ENCODE measurements at regions not wholly inside any gene's neighbourhood (a gene's known extent, or its start where the extent isn't known, plus 50 kb on each side); places are given as distances from the start of the nearest gene placed in this dataset.

GRCh38 chr16:63578791-63579190, 1542.6 kb upstream of the CDH8 start:
- TF ChIP-seq CTCF (IDR thresholded peaks at IDR 0.05), result no peak
- no peak for TF ChIP-seq POLR2A (IDR thresholded peaks at IDR 0.05)
- no peaks in the 10 kb centered on the region for H3K9me3 ChIP-seq
- no peaks in the 10 kb centered on the region for H3K36me3 ChIP-seq (ENCODE audit: low read depth, missing control alignments)
- H3K4me1 ChIP-seq, result no peaks in the 10 kb centered on the region
- DNase-seq, result no peak
- 70 to 72% methylated on average over 1 of the region's 1 CpG for WGBS, 2 donors
- H3K27me3 ChIP-seq, result no peaks in the 10 kb centered on the region
- no peak overlapping the region for H3K27ac ChIP-seq
- intact Hi-C loops (cut with DNase I; ENCODE audit: low total_unique reads), result no loop called here
- no peak overlapping the region for H3K4me3 ChIP-seq

- Histone ChIP-seq H3K9me3 (no peaks in the 10 kb centered on the region), H3K27me3 (no peaks in the 10 kb centered on the region), H3K4me3 (no peak overlapping the region), H3K27ac (no peak overlapping the region), H3K4me1 (no peaks in the 10 kb centered on the region), H3K36me3 (ENCODE audit: low read depth, missing control alignments) (no peaks in the 10 kb centered on the region)
- TF ChIP-seq CTCF (IDR thresholded peaks at IDR 0.05) (no peak), POLR2A (IDR thresholded peaks at IDR 0.05) (no peak)
- intact Hi-C loops (cut with DNase I; ENCODE audit: low total_unique reads), result no loop called here
- no peak for DNase-seq
These were observed 1541.7 kb upstream of the CDH8 start for GRCh38 chr16:63577891-63578290.

GRCh38 chr16:63575041-63575440, 1538.8 kb upstream of the CDH8 start:
- 53 to 59% methylated on average over 1 of the region's 1 CpG for WGBS, 2 donors
- H3K27me3 ChIP-seq, result no peaks in the 10 kb centered on the region
- intact Hi-C loops (cut with DNase I; ENCODE audit: low total_unique reads), result no loop called here

GRCh38 chr16:63568164-63568563, 1531.9 kb upstream of the CDH8 start:
- TF ChIP-seq CTCF (IDR thresholded peaks at IDR 0.05) (no peak), POLR2A (IDR thresholded peaks at IDR 0.05) (no peak)
- no peaks in the 10 kb centered on the region for H3K9me3 ChIP-seq
- 67 to 77% methylated on average over 3 of the region's 3 CpGs for WGBS, 2 donors

More at GRCh38 chr16:63575041-63575440, 1538.8 kb upstream of the CDH8 start:
- TF ChIP-seq CTCF (IDR thresholded peaks at IDR 0.05), result no peak
- TF ChIP-seq POLR2A (IDR thresholded peaks at IDR 0.05), result no peak
- no peak for DNase-seq
- Histone ChIP-seq H3K4me3 (no peak overlapping the region), H3K4me1 (no peaks in the 10 kb centered on the region), H3K9me3 (no peaks in the 10 kb centered on the region), H3K36me3 (ENCODE audit: low read depth, missing control alignments) (no peaks in the 10 kb centered on the region), H3K27ac (no peak overlapping the region)

DNA sequence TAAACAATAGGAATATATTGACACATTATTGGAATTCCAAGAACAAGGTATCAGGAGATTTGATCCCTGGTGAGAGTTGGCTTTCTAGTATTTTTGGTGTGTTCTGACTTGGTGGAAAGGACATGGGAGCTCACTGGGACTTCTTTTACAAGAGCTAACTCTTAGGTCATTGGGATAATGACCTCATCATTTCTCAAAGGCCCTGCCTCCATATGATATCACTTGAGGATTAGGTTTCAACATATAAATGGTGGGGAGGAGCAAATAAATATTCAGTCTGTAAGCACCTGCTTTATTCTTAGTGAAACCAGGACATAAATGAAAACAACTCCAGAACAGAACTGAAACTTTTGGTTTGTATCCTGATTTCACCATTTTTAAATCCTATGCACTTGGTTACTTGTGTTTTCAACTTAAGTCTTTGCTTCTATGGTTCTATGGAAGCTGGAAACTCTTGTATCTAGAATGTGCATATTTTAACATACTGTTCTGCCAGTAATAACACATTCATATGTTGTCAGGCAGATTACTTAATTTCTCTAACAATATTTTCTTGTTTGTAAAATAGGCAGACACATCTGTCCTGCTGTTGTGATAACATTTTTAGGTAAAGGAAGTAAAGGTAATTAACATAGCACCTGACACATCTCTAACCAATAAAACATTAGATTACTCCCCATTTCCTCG, 1527.7 kb upstream of the CDH8 start:
- no peak overlapping the region for H3K27ac ChIP-seq
- H3K4me3 ChIP-seq, result no peak overlapping the region
- no peaks in the 10 kb centered on the region for H3K9me3 ChIP-seq
- no peak for DNase-seq
- H3K4me1 ChIP-seq, result no peaks in the 10 kb centered on the region
- no peaks in the 10 kb centered on the region for H3K27me3 ChIP-seq
- intact Hi-C loops (cut with DNase I; ENCODE audit: low total_unique reads), result no loop called here
- no peaks in the 10 kb centered on the region for H3K36me3 ChIP-seq (ENCODE audit: low read depth, missing control alignments)
- TF ChIP-seq POLR2A (IDR thresholded peaks at IDR 0.05) (no peak), CTCF (IDR thresholded peaks at IDR 0.05) (no peak)
- 43 to 51% methylated on average over 1 of the region's 1 CpG for WGBS, 2 donors

More at GRCh38 chr16:63568164-63568563, 1531.9 kb upstream of the CDH8 start:
- Histone ChIP-seq H3K4me3 (no peak overlapping the region), H3K27me3 (no peaks in the 10 kb centered on the region), H3K27ac (no peak overlapping the region), H3K4me1 (no peaks in the 10 kb centered on the region), H3K36me3 (ENCODE audit: low read depth, missing control alignments) (no peaks in the 10 kb centered on the region)
- DNase-seq, result no peak
- intact Hi-C loops (cut with DNase I; ENCODE audit: low total_unique reads), result no loop called here

Data from testis (tissue), 2 donors.